ENCODE measurements at regions not wholly inside any gene's neighbourhood (a gene's known extent, or its start where the extent isn't known, plus 50 kb on each side); places are given as distances from the start of the nearest gene placed in this dataset.
"Not testable (repeated sequence)": the region's sequence is repeated elsewhere in the genome, so short reads cannot be mapped to it uniquely, and the experiment has no call there.

- DNase-seq (ENCODE audit: low spot score), result no peak
These were observed 569.1 kb downstream of the TBL1XR1 start for GRCh38 chr3:176628101-176628639.

GRCh38 chr3:176623468-176624150 is 573.7 kb downstream of the TBL1XR1 start:
- no peak for DNase-seq (ENCODE audit: low spot score)

- no peak for DNase-seq (ENCODE audit: low spot score)
These were observed 577.4 kb downstream of the TBL1XR1 start for GRCh38 chr3:176619833-176620232.

GRCh38 chr3:176615826-176616225 is 581.5 kb downstream of the TBL1XR1 start:
- DNase-seq (ENCODE audit: low spot score), result no peak

GRCh38 chr3:176611703-176612102 is 585.6 kb downstream of the TBL1XR1 start:
- DNase-seq (ENCODE audit: low spot score), result no peak

GRCh38 chr3:176609361-176609760 is 587.9 kb downstream of the TBL1XR1 start:
- DNase-seq (ENCODE audit: low spot score), result no peak

GRCh38 chr3:176605553-176605952 is 591.7 kb downstream of the TBL1XR1 start:
- DNase-seq (ENCODE audit: low spot score), result not testable (repeated sequence)

GRCh38 chr3:176595307-176595706 is 602.0 kb downstream of the TBL1XR1 start:
- DNase-seq (ENCODE audit: low spot score), result no peak

GRCh38 chr3:176590722-176591121 is 606.6 kb downstream of the TBL1XR1 start:
- no peak for DNase-seq (ENCODE audit: low spot score)

- DNase-seq (ENCODE audit: low spot score), result no peak
These were observed 610.2 kb downstream of the TBL1XR1 start for GRCh38 chr3:176587089-176587488.

- DNase-seq (ENCODE audit: low spot score), result no peak
These were observed 612.7 kb downstream of the TBL1XR1 start for GRCh38 chr3:176584413-176585176.

- DNase-seq (ENCODE audit: low spot score), result no peak
These were observed 613.3 kb downstream of the TBL1XR1 start for GRCh38 chr3:176583956-176584355.

- DNase-seq (ENCODE audit: low spot score), result no peak
These were observed 615.7 kb downstream of the TBL1XR1 start for GRCh38 chr3:176581589-176581988.

GRCh38 chr3:176579711-176580185 is 617.5 kb downstream of the TBL1XR1 start:
- DNase-seq (ENCODE audit: low spot score), result no peak

GRCh38 chr3:176578316-176578715 is 619.0 kb downstream of the TBL1XR1 start:
- DNase-seq (ENCODE audit: low spot score), result no peak

- DNase-seq (ENCODE audit: low spot score), result no peak
These were observed 619.8 kb downstream of the TBL1XR1 start for GRCh38 chr3:176577447-176577846.

- no peak for DNase-seq (ENCODE audit: low spot score)
These were observed 622.5 kb downstream of the TBL1XR1 start for GRCh38 chr3:176574786-176575185.

GRCh38 chr3:176571926-176572325 is 625.4 kb downstream of the TBL1XR1 start:
- DNase-seq (ENCODE audit: low spot score), result no peak

GRCh38 chr3:176570992-176571391 is 626.3 kb downstream of the TBL1XR1 start:
- DNase-seq (ENCODE audit: low spot score), result no peak

- DNase-seq (ENCODE audit: low spot score), result no peak
These were observed 629.1 kb downstream of the TBL1XR1 start for GRCh38 chr3:176568189-176568588.

GRCh38 chr3:176566757-176567156 is 630.5 kb downstream of the TBL1XR1 start:
- no peak for DNase-seq (ENCODE audit: low spot score)

GRCh38 chr3:176562331-176562730 is 635.0 kb downstream of the TBL1XR1 start:
- no peak for DNase-seq (ENCODE audit: low spot score)

- DNase-seq (ENCODE audit: low spot score), result no peak
These were observed 635.5 kb downstream of the TBL1XR1 start for GRCh38 chr3:176561826-176562225.

Measured in ecto neural progenitor cell (in vitro differentiated cells).